Upper lobe of left lung (tissue), 6 donors: ENCODE measurements at regions not wholly inside any gene's neighbourhood (a gene's known extent, or its start where the extent isn't known, plus 50 kb on each side); places are given as distances from the start of the nearest gene placed in this dataset.
A peak's percentile ranks its signal among the peaks of the same experiment; 100 is the strongest.

Source experiments
- ATAC-seq, 2 donors: fragments of 200-7000 bp; cut with Tn5 transposase; one replicate each; pipeline ENCODE4 v1.9.1; 2022; ENCODE audit warnings: mild to moderate bottlenecking in 2 of 2, moderate library complexity in 2 of 2; ENCODE audit not compliant: low FRiP score in 2 of 2
- DNase-seq, 2 donors: peaks; one replicate each; pipeline ENCODE4 v3.0.0-alpha.2; 2019 to 2020
- H3K27ac ChIP-seq, 4 donors: fragments of 200-600 bp; sonication (generic); one replicate each; pipeline ENCODE4 v1.5.1; 2016 to 2019
- H3K27me3 ChIP-seq, 4 donors: fragments of 200-600 bp; sonication (generic); one replicate each; pipeline ENCODE4 v1.5.1; 2017 to 2019
- H3K36me3 ChIP-seq, 4 donors: fragments of 200-600 bp; sonication (generic); one replicate each; pipeline ENCODE4 v1.5.1; 2016 to 2019
- H3K4me1 ChIP-seq, 4 donors: fragments of 200-600 bp; sonication (generic); one replicate each; pipeline ENCODE4 v1.5.1; 2018 to 2019
- H3K4me3 ChIP-seq, 4 donors: fragments of 200-600 bp; sonication (generic); one replicate each; pipeline ENCODE4 v1.5.1; 2017 to 2019; ENCODE audit warnings: mild to moderate bottlenecking in 2 of 4, moderate library complexity in 1 of 4
- H3K9me3 ChIP-seq, 4 donors: fragments of 200-600 bp; sonication (generic); one replicate each; pipeline ENCODE4 v1.5.1; 2018 to 2019
- EP300 ChIP-seq, 4 donors: sonication (generic); formaldehyde crosslinking; IDR thresholded peaks; one replicate each; pipeline ENCODE4 v1.5.1; 2017; ENCODE audit warnings: antibody characterized with exemption in 4 of 4, control low read depth in 2 of 4
- POLR2A ChIP-seq, 4 donors: fragments of 450-650 bp; IDR thresholded peaks; one replicate each; pipeline ENCODE4 v1.5.1; 2016 to 2017; ENCODE audit warnings: antibody characterized with exemption in 4 of 4, mild to moderate bottlenecking in 2 of 4
- POLR2AphosphoS5 ChIP-seq, 2 donors: sonication (generic); formaldehyde crosslinking; IDR thresholded peaks; one replicate each; pipeline ENCODE4 v1.5.1; 2017; ENCODE audit warnings: antibody characterized with exemption in 2 of 2
- WGBS, 2 donors: methylation state at CpG; one replicate each; pipeline ENCODE4 v1.1.5; 2017 to 2018; 5-methylcytosine and 5-hydroxymethylcytosine counted together
- TF ChIP-seq, protein P1 (sequence below), 6 experiments: fragments of 450-650 bp in 4 of 6; fragments of 200-600 bp in 2 of 6; sonication (generic) in 2 of 6; IDR thresholded peaks; one replicate each; pipeline ENCODE4 v1.5.1; 2016 to 2019; ENCODE audit warnings: antibody characterized with exemption in 6 of 6
- donor health status: DM: no; HTN: no; CAD: no; lungs with moderate emphysema.
- donor health status: DM: no; HTN: yes; CAD: no; lungs with severe emphysema.

DNA sequence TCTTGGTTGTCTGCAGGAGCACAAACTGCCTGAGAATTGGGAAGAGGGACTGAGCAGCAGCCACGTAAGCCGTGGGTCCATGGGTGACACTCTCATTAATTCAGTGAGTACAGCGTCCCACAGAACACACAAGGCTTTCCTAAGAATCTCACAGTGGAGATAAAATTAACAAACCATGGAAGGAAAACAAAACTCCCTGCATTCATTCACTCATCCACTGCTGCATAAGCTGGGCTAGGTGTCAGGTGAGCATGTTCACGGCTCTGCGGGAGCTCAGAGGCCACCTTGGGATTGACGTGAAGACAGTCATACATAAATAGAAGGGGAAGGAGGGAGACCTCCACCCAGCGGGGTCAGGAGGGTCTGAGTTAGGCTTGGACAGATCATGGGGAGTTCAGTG, 1442.7 kb downstream of the TBC1D22A start:
- H3K4me3 ChIP-seq: no peak overlapping the region
- TF ChIP-seq EP300 (IDR thresholded peaks at IDR 0.05) (no peak), POLR2AphosphoS5 (IDR thresholded peaks at IDR 0.05) (no peak), POLR2A (IDR thresholded peaks at IDR 0.05) (no peak)
- TF ChIP-seq, protein P1, sequence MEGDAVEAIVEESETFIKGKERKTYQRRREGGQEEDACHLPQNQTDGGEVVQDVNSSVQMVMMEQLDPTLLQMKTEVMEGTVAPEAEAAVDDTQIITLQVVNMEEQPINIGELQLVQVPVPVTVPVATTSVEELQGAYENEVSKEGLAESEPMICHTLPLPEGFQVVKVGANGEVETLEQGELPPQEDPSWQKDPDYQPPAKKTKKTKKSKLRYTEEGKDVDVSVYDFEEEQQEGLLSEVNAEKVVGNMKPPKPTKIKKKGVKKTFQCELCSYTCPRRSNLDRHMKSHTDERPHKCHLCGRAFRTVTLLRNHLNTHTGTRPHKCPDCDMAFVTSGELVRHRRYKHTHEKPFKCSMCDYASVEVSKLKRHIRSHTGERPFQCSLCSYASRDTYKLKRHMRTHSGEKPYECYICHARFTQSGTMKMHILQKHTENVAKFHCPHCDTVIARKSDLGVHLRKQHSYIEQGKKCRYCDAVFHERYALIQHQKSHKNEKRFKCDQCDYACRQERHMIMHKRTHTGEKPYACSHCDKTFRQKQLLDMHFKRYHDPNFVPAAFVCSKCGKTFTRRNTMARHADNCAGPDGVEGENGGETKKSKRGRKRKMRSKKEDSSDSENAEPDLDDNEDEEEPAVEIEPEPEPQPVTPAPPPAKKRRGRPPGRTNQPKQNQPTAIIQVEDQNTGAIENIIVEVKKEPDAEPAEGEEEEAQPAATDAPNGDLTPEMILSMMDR (IDR thresholded peaks at IDR 0.05): no peak
- no peaks in the 10 kb centered on the region for H3K27me3 ChIP-seq
- H3K27ac ChIP-seq: no peak overlapping the region
- ATAC-seq (no peak), DNase-seq (no peak)
- no peaks in the 10 kb centered on the region for H3K9me3 ChIP-seq
- H3K4me1 ChIP-seq: no peaks in the 10 kb centered on the region
- no peaks in the 10 kb centered on the region for H3K36me3 ChIP-seq
- WGBS, 2 donors: 73 to 81% methylated on average over 7 of the region's 7 CpGs

GRCh38 chr22:48204296-48204695, 1441.8 kb downstream of the TBC1D22A start:
- Histone ChIP-seq H3K36me3 (no peaks in the 10 kb centered on the region), H3K27ac (no peak overlapping the region), H3K4me3 (no peak overlapping the region), H3K4me1 (no peaks in the 10 kb centered on the region), H3K9me3 (no peaks in the 10 kb centered on the region), H3K27me3 (no peaks in the 10 kb centered on the region)
- ATAC-seq: no peak
- DNase-seq: no peak
- WGBS, 2 donors: 76 to 85% methylated on average over 2 of the region's 2 CpGs
- TF ChIP-seq POLR2AphosphoS5 (IDR thresholded peaks at IDR 0.05): no peak
- no peak for TF ChIP-seq EP300 (IDR thresholded peaks at IDR 0.05)
- TF ChIP-seq, protein P1 (IDR thresholded peaks at IDR 0.05): no peak
- TF ChIP-seq POLR2A (IDR thresholded peaks at IDR 0.05): no peak

DNA sequence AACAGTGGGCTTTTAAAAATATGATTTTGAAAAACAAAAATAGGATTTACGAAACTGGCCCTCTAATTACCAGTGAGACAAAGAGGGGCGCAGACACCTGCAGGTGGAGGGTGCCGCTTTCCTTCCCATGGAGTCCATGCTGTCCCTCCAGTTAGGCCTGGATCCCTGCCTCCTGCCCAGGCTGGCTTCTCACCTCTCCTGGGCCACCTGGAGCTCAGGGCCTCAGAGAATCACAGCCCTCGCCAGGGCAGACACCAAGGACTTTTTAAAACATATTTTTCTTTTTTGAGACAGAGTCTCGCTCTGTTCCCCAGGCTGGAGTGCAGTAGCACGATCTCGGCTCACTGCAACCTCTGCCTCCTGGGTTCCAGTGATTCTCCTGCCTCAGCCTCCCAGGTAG, 1437.2 kb downstream of the TBC1D22A start:
- ATAC-seq (no peak), DNase-seq (no peak)
- no peaks in the 10 kb centered on the region for H3K27me3 ChIP-seq
- no peak for TF ChIP-seq POLR2AphosphoS5 (IDR thresholded peaks at IDR 0.05)
- no peak for TF ChIP-seq EP300 (IDR thresholded peaks at IDR 0.05)
- TF ChIP-seq, protein P1 (IDR thresholded peaks at IDR 0.05): no peak
- no peak for TF ChIP-seq POLR2A (IDR thresholded peaks at IDR 0.05)
- no peaks in the 10 kb centered on the region for H3K4me1 ChIP-seq
- no peak overlapping the region for H3K27ac ChIP-seq
- no peak overlapping the region for H3K4me3 ChIP-seq
- H3K36me3 ChIP-seq: no peaks in the 10 kb centered on the region
- 89 to 95% methylated on average over 7 of the region's 7 CpGs for WGBS, 2 donors
- no peaks in the 10 kb centered on the region for H3K9me3 ChIP-seq

DNA sequence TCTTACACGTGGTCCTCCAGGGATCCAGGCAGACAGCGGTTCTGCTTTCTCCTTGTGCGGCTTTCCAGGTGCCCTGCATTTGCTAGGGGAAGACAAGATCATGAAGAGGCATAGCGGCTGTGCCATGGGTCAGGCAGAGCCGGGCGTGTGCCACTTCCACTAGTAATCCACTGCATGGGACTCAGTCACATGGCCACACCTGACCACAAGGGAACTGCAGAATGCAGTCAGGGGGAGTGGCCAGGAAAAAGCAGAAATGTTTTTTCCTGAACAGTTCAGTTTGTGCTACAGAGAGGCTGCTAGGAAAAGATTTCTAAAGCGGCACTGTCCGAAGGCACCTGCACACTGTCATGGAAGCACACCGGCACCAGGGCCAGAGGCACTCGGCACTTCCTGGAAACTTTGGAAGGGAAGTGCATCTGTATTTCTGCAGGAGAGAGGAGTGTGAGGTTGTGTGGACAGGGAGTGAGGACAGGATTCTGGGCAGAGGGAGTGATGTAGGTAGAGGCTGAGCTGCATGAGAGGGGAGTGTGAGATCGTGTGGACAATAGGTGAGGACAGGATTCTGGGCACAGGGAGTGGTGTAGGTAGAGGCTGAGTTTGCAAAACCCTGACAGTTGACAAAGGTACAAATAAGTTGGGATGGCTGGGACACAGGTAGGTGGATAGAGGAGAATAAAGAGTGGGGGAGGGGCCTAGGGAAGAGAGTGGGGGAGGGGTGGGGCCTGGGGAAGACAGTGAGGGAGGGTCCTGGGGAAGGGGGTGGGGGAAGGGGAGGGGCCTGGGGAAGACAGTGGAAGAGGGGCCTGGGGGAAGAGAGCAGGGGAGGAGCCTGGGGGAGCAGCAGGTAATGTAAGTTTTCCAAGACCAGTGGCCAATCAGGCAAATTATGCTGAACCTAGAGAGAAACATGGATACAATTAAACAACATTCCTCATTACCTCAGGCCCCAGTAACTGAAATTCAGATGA, 1436.3 kb downstream of the TBC1D22A start:
- H3K27ac ChIP-seq: no peak overlapping the region
- 54 to 59% methylated on average over 11 of the region's 11 CpGs for WGBS, 2 donors
- H3K27me3 ChIP-seq: no peaks in the 10 kb centered on the region
- peak in 1 of 2 donors; percentile 44 for ATAC-seq
- H3K4me1 ChIP-seq: no peaks in the 10 kb centered on the region
- no peak overlapping the region for H3K4me3 ChIP-seq
- TF ChIP-seq, protein P1 (IDR thresholded peaks at IDR 0.05): no peak
- TF ChIP-seq POLR2AphosphoS5 (IDR thresholded peaks at IDR 0.05) (no peak), EP300 (IDR thresholded peaks at IDR 0.05) (no peak), POLR2A (IDR thresholded peaks at IDR 0.05) (no peak)
- H3K36me3 ChIP-seq: no peaks in the 10 kb centered on the region
- no peaks in the 10 kb centered on the region for H3K9me3 ChIP-seq
- peak in 1 of 2 donors; percentile 38 for DNase-seq
